ENCODE measurements at regions not wholly inside any gene's neighbourhood (a gene's known extent, or its start where the extent isn't known, plus 50 kb on each side); places are given as distances from the start of the nearest gene placed in this dataset.

Small RNA genes in the stretch of these regions (small RNA-seq; reads per million reads assigned to genes)
- gene LINC00328-2P (0 reads per million in 4 donors), gene RNA5SP24 (0 reads per million in 4 donors), gene RNU6-55P (0 reads per million in 4 donors), gene RNU6-76P (0 reads per million in 4 donors)

All from gastroesophageal sphincter (tissue), 4 donors.